ENCODE measurements at regions not wholly inside any gene's neighbourhood (a gene's known extent, or its start where the extent isn't known, plus 50 kb on each side); places are given as distances from the start of the nearest gene placed in this dataset.

GRCh38 chr20:4597215-4597614 is 89.0 kb upstream of the PRNP start:
- Histone ChIP-seq H3K4me3 (ENCODE audit: low read length) (no peak overlapping the region), H3K9me2 (ENCODE audit: insufficient read depth, low read length) (no peaks in the 10 kb centered on the region), H3K79me2 (replicated peaks; ENCODE audit: insufficient read depth, low read length) (no peaks in the 10 kb centered on the region), H3K27ac (ENCODE audit: low read length) (no peak overlapping the region), H3F3A (ENCODE audit: insufficient read depth, low read length, poor library complexity, severe bottlenecking) (no peaks in the 10 kb centered on the region), H3K4me2 (ENCODE audit: low read length) (no peak overlapping the region), H3K36me3 (ENCODE audit: insufficient read depth, low read length) (no peaks in the 10 kb centered on the region), H3K9me3 (ENCODE audit: low read length) (no peaks in the 10 kb centered on the region), H3K9ac (ENCODE audit: low read length) (no peak overlapping the region), H4K20me1 (ENCODE audit: insufficient read depth) (no peaks in the 10 kb centered on the region), H2AFZ (ENCODE audit: low read depth, low read length) (no peak overlapping the region), H3K27me3 (ENCODE audit: insufficient read depth, low read depth, low read length) (peaks cover 2% of the 10 kb centered on the region)
- no peak for TF ChIP-seq POLR2AphosphoS5 (IDR thresholded peaks at IDR 0.05)

GRCh38 chr20:4593149-4593525 is 93.1 kb upstream of the PRNP start:
- no peaks in the 10 kb centered on the region for H3F3A ChIP-seq (ENCODE audit: insufficient read depth, low read length, poor library complexity, severe bottlenecking)
- no peaks in the 10 kb centered on the region for H3K9me3 ChIP-seq (ENCODE audit: low read length)
- no peaks in the 10 kb centered on the region for H3K79me2 ChIP-seq (replicated peaks; ENCODE audit: insufficient read depth, low read length)
- H4K20me1 ChIP-seq (ENCODE audit: insufficient read depth), result no peaks in the 10 kb centered on the region
- no peak overlapping the region for H2AFZ ChIP-seq (ENCODE audit: low read depth, low read length)
- H3K9me2 ChIP-seq (ENCODE audit: insufficient read depth, low read length), result no peaks in the 10 kb centered on the region
- no peak overlapping the region for H3K9ac ChIP-seq (ENCODE audit: low read length)
- no peaks in the 10 kb centered on the region for H3K36me3 ChIP-seq (ENCODE audit: insufficient read depth, low read length)
- H3K27me3 ChIP-seq (ENCODE audit: insufficient read depth, low read depth, low read length), result peaks cover 2% of the 10 kb centered on the region
- H3K27ac ChIP-seq (ENCODE audit: low read length), result no peak overlapping the region
- no peak overlapping the region for H3K4me3 ChIP-seq (ENCODE audit: low read length)
- TF ChIP-seq MXI1 (conservative IDR thresholded peaks at IDR 0.05; ENCODE audit: poor library complexity, severe bottlenecking), result no peak
- no peak for TF ChIP-seq TAF1 (IDR thresholded peaks at IDR 0.05; ENCODE audit: low read depth)
- no peak for TF ChIP-seq SMC3 (conservative IDR thresholded peaks at IDR 0.05; ENCODE audit: poor library complexity)
- no peak for TF ChIP-seq CTCF (IDR thresholded peaks at IDR 0.05; ENCODE audit: poor library complexity, severe bottlenecking)
- no peak for TF ChIP-seq POLR2AphosphoS5 (IDR thresholded peaks at IDR 0.05)
- no peak for TF ChIP-seq RAD21 (conservative IDR thresholded peaks at IDR 0.05)
- no peak for TF ChIP-seq EP300 (conservative IDR thresholded peaks at IDR 0.05; ENCODE audit: poor library complexity, severe bottlenecking)
- TF ChIP-seq EZH2 (IDR thresholded peaks at IDR 0.05; ENCODE audit: borderline replicate concordance, insufficient read depth, low read length, poor library complexity, severe bottlenecking), result no peak
- TF ChIP-seq REST (IDR thresholded peaks at IDR 0.05; ENCODE audit: borderline replicate concordance), result no peak
- H3K4me2 ChIP-seq (ENCODE audit: low read length), result no peak overlapping the region
